Adrenal gland (tissue), 9 donors: ENCODE measurements at regions not wholly inside any gene's neighbourhood (a gene's known extent, or its start where the extent isn't known, plus 50 kb on each side); places are given as distances from the start of the nearest gene placed in this dataset.

ENCODE experiments used
- DNase-seq, 7 donors: peaks; one replicate each; pipeline ENCODE4 v3.0.0-alpha.2; 2019 to 2020
- H3K27ac ChIP-seq, 5 donors: fragments of 200-600 bp; sonication (generic) in 4 of 5; 1 replicate in 3 of 5; 2 replicates in 2 of 5; pipeline versions ENCODE4 v1.5.1 to v1.8.0; 2016 to 2020; ENCODE audit warnings: mild to moderate bottlenecking in 1 of 5
- H3K27me3 ChIP-seq: fragments of 200-600 bp; 2 replicates; pipeline ENCODE4 v1.8.0; 2021
- H3K36me3 ChIP-seq, 2 donors: fragments of 200-600 bp; replicated peaks in 1 of 2; 1 replicate in 1 of 2; 2 replicates in 1 of 2; pipeline versions ENCODE4 v1.5.1 to v1.8.0; 2018 to 2022
- H3K4me1 ChIP-seq, 2 donors: fragments of 200-600 bp; replicated peaks in 1 of 2; 1 replicate in 1 of 2; 2 replicates in 1 of 2; pipeline versions ENCODE4 v1.5.1 to v1.8.0; 2018 to 2021
- H3K4me3 ChIP-seq, 4 donors: fragments of 200-600 bp; sonication (generic) in 3 of 4; one replicate each; pipeline ENCODE4 v1.5.1; 2016 to 2018
- H3K9me3 ChIP-seq, 3 donors: fragments of 200-600 bp; sonication (generic) in 1 of 3; replicated peaks in 1 of 3; 1 replicate in 2 of 3; 2 replicates in 1 of 3; pipeline versions ENCODE4 v1.5.1 to v1.8.0; 2016 to 2021
- POLR2A ChIP-seq, 2 donors: fragments of 450-650 bp; IDR thresholded peaks; one replicate each; pipeline ENCODE4 v1.6.1; 2017; ENCODE audit warnings: antibody characterized with exemption in 2 of 2, mild to moderate bottlenecking in 2 of 2, moderate library complexity in 1 of 2
- WGBS, 4 donors: extraction: QIAGEN DNeasy Blood & Tissue Kit in 2 of 4; methylation state at CpG; one replicate each; pipeline versions ENCODE4 v1.1.5 to v1.1.7; 2013 to 2017; 5-methylcytosine and 5-hydroxymethylcytosine counted together
- intact Hi-C, 2 donors: fragments of 100-400 bp; cut with DNase I; formaldehyde crosslinking; loops; one replicate each; pipeline versions ENCODE4 v1.14.1 to v1.15.0; 2022 to 2023
- TF ChIP-seq, protein P1 (sequence below), 6 experiments: fragments of 450-650 bp in 4 of 6; fragments of 200-600 bp in 2 of 6; sonication (generic) in 1 of 6; IDR thresholded peaks; 1 replicate in 5 of 6; 2 replicates in 1 of 6; pipeline versions ENCODE4 v1.5.1 to v1.8.0; 2016 to 2021; ENCODE audit warnings: antibody characterized with exemption in 6 of 6, mild to moderate bottlenecking in 2 of 6, moderate library complexity in 1 of 6
- donor health status: healthy with polysubstance abuse.
- donor health status: Bipolar disorder and iron deficiency.
- donor health status: DM: yes; HTN: yes; CAD: no.
- donor health status: DM: no; HTN: no; CAD: no.
- donor health status: DM: no; HTN: no; CAD: no.

DNA sequence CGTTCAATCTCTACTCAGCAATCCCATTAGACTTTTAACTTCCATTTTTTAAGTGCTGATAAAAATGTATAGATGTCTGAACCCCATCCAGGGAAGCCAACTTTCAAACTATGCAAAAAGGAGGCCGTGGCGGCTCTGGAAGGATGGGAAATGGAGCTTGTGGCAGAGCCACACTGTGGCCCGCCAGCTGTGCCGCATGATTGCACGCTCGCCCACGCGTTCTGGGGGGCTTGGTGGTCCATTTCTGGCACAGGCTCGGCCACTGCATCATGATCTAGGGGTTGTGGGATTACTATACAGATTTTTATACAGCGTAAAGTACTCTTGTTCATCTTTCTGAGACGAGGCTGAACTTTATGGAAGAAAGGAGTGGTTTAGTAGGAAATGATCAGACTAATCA lies 57.6 kb downstream of the FOXL1 start:
- no peak for TF ChIP-seq POLR2A (IDR thresholded peaks at IDR 0.05)
- TF ChIP-seq, protein P1, sequence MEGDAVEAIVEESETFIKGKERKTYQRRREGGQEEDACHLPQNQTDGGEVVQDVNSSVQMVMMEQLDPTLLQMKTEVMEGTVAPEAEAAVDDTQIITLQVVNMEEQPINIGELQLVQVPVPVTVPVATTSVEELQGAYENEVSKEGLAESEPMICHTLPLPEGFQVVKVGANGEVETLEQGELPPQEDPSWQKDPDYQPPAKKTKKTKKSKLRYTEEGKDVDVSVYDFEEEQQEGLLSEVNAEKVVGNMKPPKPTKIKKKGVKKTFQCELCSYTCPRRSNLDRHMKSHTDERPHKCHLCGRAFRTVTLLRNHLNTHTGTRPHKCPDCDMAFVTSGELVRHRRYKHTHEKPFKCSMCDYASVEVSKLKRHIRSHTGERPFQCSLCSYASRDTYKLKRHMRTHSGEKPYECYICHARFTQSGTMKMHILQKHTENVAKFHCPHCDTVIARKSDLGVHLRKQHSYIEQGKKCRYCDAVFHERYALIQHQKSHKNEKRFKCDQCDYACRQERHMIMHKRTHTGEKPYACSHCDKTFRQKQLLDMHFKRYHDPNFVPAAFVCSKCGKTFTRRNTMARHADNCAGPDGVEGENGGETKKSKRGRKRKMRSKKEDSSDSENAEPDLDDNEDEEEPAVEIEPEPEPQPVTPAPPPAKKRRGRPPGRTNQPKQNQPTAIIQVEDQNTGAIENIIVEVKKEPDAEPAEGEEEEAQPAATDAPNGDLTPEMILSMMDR (IDR thresholded peaks at IDR 0.05): no peak
- Histone ChIP-seq H3K4me1 (no peaks in the 10 kb centered on the region), H3K27me3 (no peaks in the 10 kb centered on the region), H3K4me3 (no peak overlapping the region), H3K36me3 (no peaks in the 10 kb centered on the region), H3K27ac (no peak overlapping the region), H3K9me3 (no peaks in the 10 kb centered on the region)
- DNase-seq: no peak
- 78 to 84% (median 78%) methylated on average over 12 of the region's 12 CpGs for WGBS, 4 donors
- intact Hi-C loops: no loop called here

DNA sequence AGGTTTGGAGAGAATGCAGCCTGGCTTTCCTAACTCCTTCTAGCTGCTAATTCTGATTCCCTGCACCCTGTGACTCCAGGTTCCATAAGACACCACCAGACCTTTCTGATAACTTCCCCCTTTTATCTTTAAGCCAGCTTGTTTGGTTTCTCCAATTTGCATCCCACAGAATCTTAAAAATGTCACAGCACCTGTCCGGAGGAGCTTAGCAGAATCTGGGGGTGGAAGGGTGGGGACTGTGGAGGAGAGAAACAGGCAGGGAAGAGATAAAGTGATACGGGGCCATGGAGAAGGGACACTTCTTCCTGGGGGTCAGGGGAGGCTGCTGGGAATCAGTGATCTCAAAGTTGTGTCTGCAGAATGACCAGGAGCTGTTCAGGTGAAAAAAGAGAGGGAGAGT lies 59.4 kb downstream of the FOXL1 start:
- H3K27me3 ChIP-seq: no peaks in the 10 kb centered on the region
- 50 to 75% (median 57%) methylated on average over 2 of the region's 2 CpGs for WGBS, 4 donors
- no peaks in the 10 kb centered on the region for H3K9me3 ChIP-seq
- H3K36me3 ChIP-seq: no peaks in the 10 kb centered on the region
- H3K27ac ChIP-seq: no peak overlapping the region
- intact Hi-C loops: no loop called here
- no peak for DNase-seq
- H3K4me1 ChIP-seq: no peaks in the 10 kb centered on the region
- TF ChIP-seq, protein P1 (IDR thresholded peaks at IDR 0.05): no peak
- no peak overlapping the region for H3K4me3 ChIP-seq

GRCh38 chr16:86638642-86639041 lies 60.3 kb downstream of the FOXL1 start:
- H3K9me3 ChIP-seq: no peaks in the 10 kb centered on the region
- TF ChIP-seq, protein P1 (IDR thresholded peaks at IDR 0.05): no peak
- TF ChIP-seq POLR2A (IDR thresholded peaks at IDR 0.05): no peak
- no peaks in the 10 kb centered on the region for H3K27me3 ChIP-seq
- 78 to 86% (median 82%) methylated on average over 10 of the region's 10 CpGs for WGBS, 4 donors
- no peaks in the 10 kb centered on the region for H3K36me3 ChIP-seq
- intact Hi-C loops: no loop called here
- DNase-seq: no peak
- H3K27ac ChIP-seq: no peak overlapping the region
- H3K4me1 ChIP-seq: no peaks in the 10 kb centered on the region
- H3K4me3 ChIP-seq: no peak overlapping the region

GRCh38 chr16:86639354-86639753 lies 61.0 kb downstream of the FOXL1 start:
- TF ChIP-seq, protein P1 (IDR thresholded peaks at IDR 0.05): no peak
- no peak for TF ChIP-seq POLR2A (IDR thresholded peaks at IDR 0.05)
- Histone ChIP-seq H3K4me1 (no peaks in the 10 kb centered on the region), H3K27ac (no peak overlapping the region), H3K27me3 (no peaks in the 10 kb centered on the region), H3K4me3 (no peak overlapping the region), H3K9me3 (no peaks in the 10 kb centered on the region), H3K36me3 (no peaks in the 10 kb centered on the region)
- 83 to 86% (median 85%) methylated on average over 10 to 12 of the region's 12 CpGs for WGBS, 4 donors
- DNase-seq: no peak
- intact Hi-C loops: no loop called here
